ENCODE measurements at regions not wholly inside any gene's neighbourhood (a gene's known extent, or its start where the extent isn't known, plus 50 kb on each side); places are given as distances from the start of the nearest gene placed in this dataset.

DNA sequence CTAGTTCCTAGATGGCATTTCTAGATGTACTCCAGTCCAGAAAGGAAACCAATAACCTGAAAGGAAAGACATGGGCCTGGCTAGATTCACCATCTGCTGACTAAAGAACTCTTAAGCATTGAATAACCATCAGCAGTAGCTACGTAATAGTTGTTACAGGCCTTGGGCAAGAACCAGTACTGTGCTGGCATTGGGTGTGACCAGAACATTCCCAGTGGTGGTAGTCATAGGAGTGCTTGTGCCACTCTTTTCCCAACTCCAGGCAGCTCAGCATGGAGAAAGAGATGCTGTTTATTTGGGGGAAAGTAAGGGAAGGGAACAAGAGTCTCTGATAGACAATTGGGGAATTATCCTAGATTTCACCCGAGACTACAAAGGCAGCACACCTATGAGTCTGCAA lies 333.3 kb downstream of the SLC16A7 start:
- DNase-seq (ENCODE audit: low read depth in 1 of 2, low spot score in 1 of 2) = no peak
- Histone ChIP-seq H3K4me3 (replicated peaks; ENCODE audit: insufficient read depth, low read length) (no peak overlapping the region), H3K27me3 (ENCODE audit: insufficient read depth, poor library complexity, severe bottlenecking) (no peaks in the 10 kb centered on the region), H3K27ac (replicated peaks) (no peak overlapping the region)
- TF ChIP-seq, protein P1, sequence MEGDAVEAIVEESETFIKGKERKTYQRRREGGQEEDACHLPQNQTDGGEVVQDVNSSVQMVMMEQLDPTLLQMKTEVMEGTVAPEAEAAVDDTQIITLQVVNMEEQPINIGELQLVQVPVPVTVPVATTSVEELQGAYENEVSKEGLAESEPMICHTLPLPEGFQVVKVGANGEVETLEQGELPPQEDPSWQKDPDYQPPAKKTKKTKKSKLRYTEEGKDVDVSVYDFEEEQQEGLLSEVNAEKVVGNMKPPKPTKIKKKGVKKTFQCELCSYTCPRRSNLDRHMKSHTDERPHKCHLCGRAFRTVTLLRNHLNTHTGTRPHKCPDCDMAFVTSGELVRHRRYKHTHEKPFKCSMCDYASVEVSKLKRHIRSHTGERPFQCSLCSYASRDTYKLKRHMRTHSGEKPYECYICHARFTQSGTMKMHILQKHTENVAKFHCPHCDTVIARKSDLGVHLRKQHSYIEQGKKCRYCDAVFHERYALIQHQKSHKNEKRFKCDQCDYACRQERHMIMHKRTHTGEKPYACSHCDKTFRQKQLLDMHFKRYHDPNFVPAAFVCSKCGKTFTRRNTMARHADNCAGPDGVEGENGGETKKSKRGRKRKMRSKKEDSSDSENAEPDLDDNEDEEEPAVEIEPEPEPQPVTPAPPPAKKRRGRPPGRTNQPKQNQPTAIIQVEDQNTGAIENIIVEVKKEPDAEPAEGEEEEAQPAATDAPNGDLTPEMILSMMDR (IDR thresholded peaks at IDR 0.05; ENCODE audit: insufficient read depth, low read length) = no peak
- TF ChIP-seq, protein P2, sequence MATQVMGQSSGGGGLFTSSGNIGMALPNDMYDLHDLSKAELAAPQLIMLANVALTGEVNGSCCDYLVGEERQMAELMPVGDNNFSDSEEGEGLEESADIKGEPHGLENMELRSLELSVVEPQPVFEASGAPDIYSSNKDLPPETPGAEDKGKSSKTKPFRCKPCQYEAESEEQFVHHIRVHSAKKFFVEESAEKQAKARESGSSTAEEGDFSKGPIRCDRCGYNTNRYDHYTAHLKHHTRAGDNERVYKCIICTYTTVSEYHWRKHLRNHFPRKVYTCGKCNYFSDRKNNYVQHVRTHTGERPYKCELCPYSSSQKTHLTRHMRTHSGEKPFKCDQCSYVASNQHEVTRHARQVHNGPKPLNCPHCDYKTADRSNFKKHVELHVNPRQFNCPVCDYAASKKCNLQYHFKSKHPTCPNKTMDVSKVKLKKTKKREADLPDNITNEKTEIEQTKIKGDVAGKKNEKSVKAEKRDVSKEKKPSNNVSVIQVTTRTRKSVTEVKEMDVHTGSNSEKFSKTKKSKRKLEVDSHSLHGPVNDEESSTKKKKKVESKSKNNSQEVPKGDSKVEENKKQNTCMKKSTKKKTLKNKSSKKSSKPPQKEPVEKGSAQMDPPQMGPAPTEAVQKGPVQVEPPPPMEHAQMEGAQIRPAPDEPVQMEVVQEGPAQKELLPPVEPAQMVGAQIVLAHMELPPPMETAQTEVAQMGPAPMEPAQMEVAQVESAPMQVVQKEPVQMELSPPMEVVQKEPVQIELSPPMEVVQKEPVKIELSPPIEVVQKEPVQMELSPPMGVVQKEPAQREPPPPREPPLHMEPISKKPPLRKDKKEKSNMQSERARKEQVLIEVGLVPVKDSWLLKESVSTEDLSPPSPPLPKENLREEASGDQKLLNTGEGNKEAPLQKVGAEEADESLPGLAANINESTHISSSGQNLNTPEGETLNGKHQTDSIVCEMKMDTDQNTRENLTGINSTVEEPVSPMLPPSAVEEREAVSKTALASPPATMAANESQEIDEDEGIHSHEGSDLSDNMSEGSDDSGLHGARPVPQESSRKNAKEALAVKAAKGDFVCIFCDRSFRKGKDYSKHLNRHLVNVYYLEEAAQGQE (IDR thresholded peaks at IDR 0.05; ENCODE audit: insufficient replicate concordance, low read depth) = no peak

DNA sequence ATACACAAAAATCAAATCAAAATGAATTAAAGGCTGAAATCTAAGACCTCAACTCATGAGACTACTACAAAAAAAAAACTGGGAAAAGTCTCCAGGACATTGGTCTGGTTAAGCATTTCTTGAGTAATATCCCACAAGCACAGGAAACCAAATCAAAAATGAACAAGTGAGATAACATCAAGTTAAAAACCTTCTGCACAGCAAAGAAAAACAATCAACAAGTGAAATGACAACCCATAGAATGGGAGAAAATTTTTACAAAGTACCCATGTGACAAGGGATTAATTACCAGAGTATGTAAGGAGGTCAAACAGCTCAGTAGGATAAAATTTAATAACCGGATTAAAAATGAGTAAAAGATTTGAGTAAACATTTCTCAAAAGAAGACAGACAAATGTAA lies 338.7 kb downstream of the SLC16A7 start:
- DNase-seq (ENCODE audit: low read depth in 1 of 2, low spot score in 1 of 2) = no peak
- Histone ChIP-seq H3K27ac (replicated peaks) (no peak overlapping the region), H3K4me3 (replicated peaks; ENCODE audit: insufficient read depth, low read length) (no peak overlapping the region), H3K27me3 (ENCODE audit: insufficient read depth, poor library complexity, severe bottlenecking) (no peaks in the 10 kb centered on the region)
- TF ChIP-seq, protein P1 (IDR thresholded peaks at IDR 0.05; ENCODE audit: insufficient read depth, low read length) = no peak
- TF ChIP-seq SPI1 (IDR thresholded peaks at IDR 0.05; ENCODE audit: borderline replicate concordance, low read depth) = no peak
- TF ChIP-seq POLR2AphosphoS5 (IDR thresholded peaks at IDR 0.05; ENCODE audit: low read depth) = no peak

DNA sequence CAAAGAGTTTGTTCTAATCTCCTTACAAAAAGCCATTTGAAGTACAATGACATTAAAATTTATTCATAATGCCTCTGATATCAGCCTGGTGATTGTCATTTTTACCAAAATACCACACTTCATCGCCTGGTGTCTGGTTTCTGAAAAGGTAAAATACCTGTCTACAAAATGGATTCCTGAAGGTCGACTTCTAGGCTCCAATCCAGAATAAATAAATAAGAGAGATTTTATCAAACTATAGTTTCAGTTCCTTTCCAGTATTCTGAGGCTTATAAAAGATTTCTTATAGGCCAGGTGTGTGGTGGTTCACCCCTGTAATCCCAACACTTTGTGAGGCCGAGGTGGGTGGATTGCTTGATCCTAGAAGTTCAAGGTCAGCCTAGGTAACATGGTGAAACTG lies 340.7 kb downstream of the SLC16A7 start:
- no peak overlapping the region for H3K27ac ChIP-seq (replicated peaks)
- no peaks in the 10 kb centered on the region for H3K27me3 ChIP-seq (ENCODE audit: insufficient read depth, poor library complexity, severe bottlenecking)
- no peak for DNase-seq (ENCODE audit: low read depth in 1 of 2, low spot score in 1 of 2)
- H3K4me3 ChIP-seq (replicated peaks; ENCODE audit: insufficient read depth, low read length) = no peak overlapping the region
- no peak for TF ChIP-seq SPI1 (IDR thresholded peaks at IDR 0.05; ENCODE audit: borderline replicate concordance, low read depth)
- TF ChIP-seq POLR2AphosphoS5 (IDR thresholded peaks at IDR 0.05; ENCODE audit: low read depth) = no peak
- TF ChIP-seq, protein P1 (IDR thresholded peaks at IDR 0.05; ENCODE audit: insufficient read depth, low read length) = no peak
- no peak for TF ChIP-seq GABPA (IDR thresholded peaks at IDR 0.05; ENCODE audit: low read depth)

DNA sequence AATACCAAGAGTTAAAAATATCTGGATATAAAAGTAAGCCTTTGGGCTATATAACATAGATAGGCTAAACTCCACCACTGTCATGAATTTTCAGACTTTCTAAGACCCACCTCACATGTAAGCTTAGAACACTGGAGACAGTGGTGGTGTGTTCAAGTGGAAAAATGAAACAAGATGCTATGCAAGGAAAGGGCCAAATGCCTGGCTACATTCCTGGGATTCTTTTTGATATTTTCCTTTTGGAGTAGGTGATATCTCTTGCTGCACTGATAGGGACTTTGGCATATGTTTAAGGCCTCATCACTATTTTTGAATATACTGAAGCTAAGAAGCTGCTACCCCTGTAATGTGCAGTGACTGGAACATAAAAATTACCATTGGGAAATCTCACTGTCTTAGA lies 341.3 kb downstream of the SLC16A7 start:
- DNase-seq (ENCODE audit: low read depth in 1 of 2, low spot score in 1 of 2) = no peak
- H3K4me3 ChIP-seq (replicated peaks; ENCODE audit: insufficient read depth, low read length) = no peak overlapping the region
- no peak overlapping the region for H3K27ac ChIP-seq (replicated peaks)
- TF ChIP-seq SPI1 (IDR thresholded peaks at IDR 0.05; ENCODE audit: borderline replicate concordance, low read depth) (no peak), GABPA (IDR thresholded peaks at IDR 0.05; ENCODE audit: low read depth) (no peak), POLR2AphosphoS5 (IDR thresholded peaks at IDR 0.05; ENCODE audit: low read depth) (no peak)
- TF ChIP-seq, protein P1 (IDR thresholded peaks at IDR 0.05; ENCODE audit: insufficient read depth, low read length) = no peak
- TF ChIP-seq, protein P2 (IDR thresholded peaks at IDR 0.05; ENCODE audit: insufficient replicate concordance, low read depth) = no peak
- no peaks in the 10 kb centered on the region for H3K27me3 ChIP-seq (ENCODE audit: insufficient read depth, poor library complexity, severe bottlenecking)
